ENCODE measurements at regions not wholly inside any gene's neighbourhood (a gene's known extent, or its start where the extent isn't known, plus 50 kb on each side); places are given as distances from the start of the nearest gene placed in this dataset.

GRCh38 chr7:156117542-156118247, 305.4 kb upstream of the SHH start:
- DNase-seq, result no peak

- no peak for DNase-seq
These were observed 304.4 kb upstream of the SHH start for GRCh38 chr7:156116514-156117215.

- no peak for DNase-seq
These were observed 303.3 kb upstream of the SHH start for GRCh38 chr7:156115582-156115981.

- DNase-seq, result no peak
These were observed 301.5 kb upstream of the SHH start for GRCh38 chr7:156113731-156114130.

- no peak for DNase-seq
These were observed 297.7 kb upstream of the SHH start for GRCh38 chr7:156109988-156110387.

- no peak for DNase-seq
These were observed 296.8 kb upstream of the SHH start for GRCh38 chr7:156109076-156109475.

GRCh38 chr7:156107957-156108356, 295.7 kb upstream of the SHH start:
- DNase-seq, result no peak

GRCh38 chr7:156106107-156106426, 293.8 kb upstream of the SHH start:
- DNase-seq, result no peak

- DNase-seq, result no peak
These were observed 293.3 kb upstream of the SHH start for GRCh38 chr7:156105337-156106106.

GRCh38 chr7:156104501-156105336, 292.5 kb upstream of the SHH start:
- no peak for DNase-seq

- no peak for DNase-seq
These were observed 290.0 kb upstream of the SHH start for GRCh38 chr7:156102267-156102666.

- no peak for DNase-seq
These were observed 289.1 kb upstream of the SHH start for GRCh38 chr7:156101355-156101754.

- DNase-seq, result no peak
These were observed 287.8 kb upstream of the SHH start for GRCh38 chr7:156100086-156100485.

GRCh38 chr7:156099085-156099484, 286.8 kb upstream of the SHH start:
- no peak for DNase-seq

- no peak for DNase-seq
These were observed 284.7 kb upstream of the SHH start for GRCh38 chr7:156096771-156097538.

GRCh38 chr7:156095908-156096539, 283.8 kb upstream of the SHH start:
- DNase-seq, result no peak

- DNase-seq, result no peak
These were observed 282.3 kb upstream of the SHH start for GRCh38 chr7:156094350-156095146.

GRCh38 chr7:156092307-156092706, 280.0 kb upstream of the SHH start:
- no peak for DNase-seq

GRCh38 chr7:156091519-156092080, 279.3 kb upstream of the SHH start:
- DNase-seq, result no peak

GRCh38 chr7:156090988-156091387, 278.7 kb upstream of the SHH start:
- DNase-seq, result no peak

- no peak for DNase-seq
These were observed 277.0 kb upstream of the SHH start for GRCh38 chr7:156089222-156089621.

Data from activated naive CD4-positive, alpha-beta T cell (primary cell).